GM12878 (cell line): ENCODE measurements at regions not wholly inside any gene's neighbourhood (a gene's known extent, or its start where the extent isn't known, plus 50 kb on each side); places are given as distances from the start of the nearest gene placed in this dataset.

ENCODE experiments used
- ATAC-seq: fragments of 200-7000 bp; cut with Tn5 transposase; 3 replicates; pipeline ENCODE4 v1.9.1; 2020; ENCODE audit warnings: mild to moderate bottlenecking, moderate library complexity
- BruUV-seq: library from RNA; stranded (reverse); fragments of 400-500 nt; replicated peaks from 2 replicates; lab custom pipeline; 2021; lab: Mats Ljungman, UMichigan
- CTCF ChIA-PET: fragments of 300-600 bp; sonication (Branson Sonifier 250); formaldehyde crosslinking; extraction: SDS; loops from one replicate; lab custom pipeline; 2021; ENCODE audit warnings: inconsistent platforms; lab: Yijun Ruan, JAX
- POLR2A ChIA-PET: fragments of 350-600 bp; formaldehyde crosslinking; extraction: SDS; loops from one replicate; lab custom pipeline; 2021; ENCODE audit warnings: inconsistent platforms; lab: Charles Lee
- RAD21 ChIA-PET: fragments of 300-600 bp; sonication (Branson Sonifier 250); formaldehyde crosslinking; loops from one replicate; lab custom pipeline; 2023; ENCODE audit warnings: antibody characterized with exemption; ENCODE audit not compliant: unreplicated experiment; lab: Charles Lee
- SMC1A ChIA-PET: fragments of 300-600 bp; sonication (Branson Sonifier 250); formaldehyde crosslinking; loops from one replicate; lab custom pipeline; 2023; ENCODE audit not compliant: unreplicated experiment, uncharacterized antibody; lab: Charles Lee
- DNase-seq: peaks from one replicate; pipeline ENCODE4 v3.0.0-alpha.2; 2011; ENCODE audit warnings: low read depth, low spot score
- FAIRE-seq: peaks from 3 replicates; lab custom pipeline; 2011; peaks lifted over from hg19 to GRCh38; lab: Jason Lieb, UNC
- H2AFZ ChIP-seq: 2 replicates; pipeline ENCODE4 v1.6.0; 2011; ENCODE audit warnings: low read depth, low read length, control low read depth; ENCODE audit not compliant: control insufficient read depth
- H3K27ac ChIP-seq: 2 replicates; pipeline ENCODE4 v1.5.1; 2011; ENCODE audit warnings: control low read depth; ENCODE audit not compliant: control insufficient read depth, insufficient read depth
- H3K27me3 ChIP-seq, 2 experiments: replicated peaks in 1 of 2; 2 replicates each; pipeline versions ENCODE4 v1.6.0 to v1.6.1; 2011; ENCODE audit warnings: low read length in 1 of 2; ENCODE audit not compliant: control insufficient read depth in 2 of 2, insufficient read depth in 2 of 2
- H3K36me3 ChIP-seq, 2 experiments: 2 replicates each; pipeline ENCODE4 v1.5.1; 2011; ENCODE audit warnings: low read length in 1 of 2; ENCODE audit not compliant: control insufficient read depth in 2 of 2, insufficient read depth in 2 of 2
- H3K4me1 ChIP-seq: 2 replicates; pipeline ENCODE4 v1.6.1; 2011; ENCODE audit warnings: mild to moderate bottlenecking, low read length, moderate library complexity, mixed read lengths; ENCODE audit not compliant: control insufficient read depth, insufficient read depth
- H3K4me2 ChIP-seq: 2 replicates; pipeline ENCODE4 v1.6.0; 2011; ENCODE audit warnings: control low read depth; ENCODE audit not compliant: control insufficient read depth, insufficient read depth
- H3K4me3 ChIP-seq: fragments of 200-600 bp; sonication (generic); 2 replicates; pipeline ENCODE4 v1.5.1; 2016
- H3K79me2 ChIP-seq: 2 replicates; pipeline ENCODE4 v1.6.0; 2011; ENCODE audit warnings: low read length; ENCODE audit not compliant: control insufficient read depth, insufficient read depth
- H3K9ac ChIP-seq: 2 replicates; pipeline ENCODE4 v1.8.0; 2011; ENCODE audit warnings: low read length, control low read depth, mixed read lengths; ENCODE audit not compliant: control insufficient read depth, insufficient read depth
- H3K9me3 ChIP-seq: replicated peaks from 3 replicates; pipeline ENCODE4 v1.5.1; 2011; ENCODE audit warnings: mild to moderate bottlenecking, low read length; ENCODE audit not compliant: control insufficient read depth, insufficient read depth
- H4K20me1 ChIP-seq: 2 replicates; pipeline ENCODE4 v1.6.0; 2011; ENCODE audit not compliant: control insufficient read depth, insufficient read depth
- ATF2 ChIP-seq: IDR thresholded peaks from 2 replicates; pipeline ENCODE4 v1.6.1; 2012; ENCODE audit warnings: low read length, inconsistent platforms
- IRF4 ChIP-seq: IDR thresholded peaks from 2 replicates; pipeline ENCODE4 v1.6.1; 2011; ENCODE audit warnings: low read depth, low read length
- MTA2 ChIP-seq: fragments of 450-650 bp; IDR thresholded peaks from 2 replicates; pipeline ENCODE4 v1.6.1; 2016; ENCODE audit warnings: low read depth, mild to moderate bottlenecking, moderate library complexity
- MXI1 ChIP-seq: fragments of 150-350 bp; IDR thresholded peaks from 2 replicates; pipeline ENCODE4 v1.6.1; 2011; ENCODE audit warnings: low read depth, mild to moderate bottlenecking, inconsistent platforms, low read length, improper control_type of control experiment
- NR2C1 ChIP-seq: fragments of 450-650 bp; IDR thresholded peaks from 2 replicates; pipeline ENCODE4 v1.6.1; 2017; ENCODE audit warnings: antibody characterized with exemption, mild to moderate bottlenecking, moderate library complexity
- PAX8 ChIP-seq: fragments of 450-650 bp; IDR thresholded peaks from 2 replicates; pipeline ENCODE4 v1.6.1; 2017; ENCODE audit warnings: mild to moderate bottlenecking, moderate library complexity
- PKNOX1 ChIP-seq: fragments of 450-650 bp; IDR thresholded peaks from 2 replicates; pipeline ENCODE4 v1.6.1; 2016; ENCODE audit warnings: mild to moderate bottlenecking
- POU2F2 ChIP-seq: IDR thresholded peaks from 3 replicates; pipeline ENCODE4 v1.6.1; 2011; ENCODE audit warnings: low read depth, mild to moderate bottlenecking, low read length, borderline replicate concordance
- TCF7 ChIP-seq: IDR thresholded peaks from 2 replicates; pipeline ENCODE4 v1.6.1; 2014; ENCODE audit warnings: antibody characterized with exemption, borderline replicate concordance
- WGBS: methylation state at CpG from one replicate; pipeline ENCODE4 v1.1.6; 2016; ENCODE audit warnings: low lambda C conversion rate; ENCODE audit not compliant: insufficient replicate concordance, insufficient coverage; ENCODE audit errors: missing lambda C conversion rate; 5-methylcytosine and 5-hydroxymethylcytosine counted together
- in situ Hi-C: fragments of 300-500 bp; cut with MboI; formaldehyde crosslinking; loops from 9 replicates; pipeline ENCODE4 v1.14.3; 2018; ENCODE audit warnings: mixed read lengths
- intact Hi-C: fragments of 100-400 bp; cut with micrococcal nuclease; formaldehyde crosslinking; loops from one replicate; pipeline ENCODE4 v1.14.2; 2022; ENCODE audit not compliant: unreplicated experiment
- TF ChIP-seq, protein P1 (sequence below): fragments of 450-650 bp; formaldehyde crosslinking; IDR thresholded peaks from 2 replicates; pipeline ENCODE4 v1.5.0; 2022; ENCODE audit warnings: mild to moderate bottlenecking, missing genetic modification characterization
- TF ChIP-seq, protein P2 (sequence below): fragments of 150-350 bp; IDR thresholded peaks from 2 replicates; pipeline ENCODE4 v1.6.1; 2014; ENCODE audit warnings: mild to moderate bottlenecking, low read depth, low read length
- TF ChIP-seq, protein P3 (sequence below): fragments of 450-650 bp; IDR thresholded peaks from 2 replicates; pipeline ENCODE4 v1.6.1; 2016; ENCODE audit warnings: mild to moderate bottlenecking, moderate library complexity, borderline replicate concordance

- no peak for FAIRE-seq
- ChIA-PET POLR2A (no interaction called here), SMC1A (interaction anchor here (0.7 kb wide), 1 partner anchor 142 kb away, joined by 3 read pairs; no protein-coding TSS in a partner anchor), CTCF (no interaction called here), RAD21 (no interaction called here)
- H3K9ac ChIP-seq, result no peak overlapping the region
- in situ Hi-C loops (no loop called here), intact Hi-C loops (no loop called here)
- no peaks in the 10 kb centered on the region for H3K79me2 ChIP-seq
- WGBS, result 26% methylated on average over 6 of the region's 6 CpGs
- H3K27me3 ChIP-seq, result no peaks in the 10 kb centered on the region; a peak in 1 of 4 replicates
- H3K27ac ChIP-seq, result no peak overlapping the region
- no peaks in the 10 kb centered on the region for H3K9me3 ChIP-seq
- H2AFZ ChIP-seq, result no peak overlapping the region
- no peaks in the 10 kb centered on the region for H3K4me1 ChIP-seq
- H3K4me3 ChIP-seq, result no peak overlapping the region
- BruUV-seq, result no TSS peak
- no peak overlapping the region for H3K4me2 ChIP-seq
- no peaks in the 10 kb centered on the region for H3K36me3 ChIP-seq
- no peaks in the 10 kb centered on the region for H4K20me1 ChIP-seq
- no peak for ATAC-seq
- no peak for DNase-seq
- TF ChIP-seq, protein P1, sequence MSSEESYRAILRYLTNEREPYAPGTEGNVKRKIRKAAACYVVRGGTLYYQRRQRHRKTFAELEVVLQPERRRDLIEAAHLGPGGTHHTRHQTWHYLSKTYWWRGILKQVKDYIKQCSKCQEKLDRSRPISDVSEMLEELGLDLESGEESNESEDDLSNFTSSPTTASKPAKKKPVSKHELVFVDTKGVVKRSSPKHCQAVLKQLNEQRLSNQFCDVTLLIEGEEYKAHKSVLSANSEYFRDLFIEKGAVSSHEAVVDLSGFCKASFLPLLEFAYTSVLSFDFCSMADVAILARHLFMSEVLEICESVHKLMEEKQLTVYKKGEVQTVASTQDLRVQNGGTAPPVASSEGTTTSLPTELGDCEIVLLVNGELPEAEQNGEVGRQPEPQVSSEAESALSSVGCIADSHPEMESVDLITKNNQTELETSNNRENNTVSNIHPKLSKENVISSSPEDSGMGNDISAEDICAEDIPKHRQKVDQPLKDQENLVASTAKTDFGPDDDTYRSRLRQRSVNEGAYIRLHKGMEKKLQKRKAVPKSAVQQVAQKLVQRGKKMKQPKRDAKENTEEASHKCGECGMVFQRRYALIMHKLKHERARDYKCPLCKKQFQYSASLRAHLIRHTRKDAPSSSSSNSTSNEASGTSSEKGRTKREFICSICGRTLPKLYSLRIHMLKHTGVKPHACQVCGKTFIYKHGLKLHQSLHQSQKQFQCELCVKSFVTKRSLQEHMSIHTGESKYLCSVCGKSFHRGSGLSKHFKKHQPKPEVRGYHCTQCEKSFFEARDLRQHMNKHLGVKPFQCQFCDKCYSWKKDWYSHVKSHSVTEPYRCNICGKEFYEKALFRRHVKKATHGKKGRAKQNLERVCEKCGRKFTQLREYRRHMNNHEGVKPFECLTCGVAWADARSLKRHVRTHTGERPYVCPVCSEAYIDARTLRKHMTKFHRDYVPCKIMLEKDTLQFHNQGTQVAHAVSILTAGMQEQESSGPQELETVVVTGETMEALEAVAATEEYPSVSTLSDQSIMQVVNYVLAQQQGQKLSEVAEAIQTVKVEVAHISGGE (CRISPR knock-in tag), result no peak
- TF ChIP-seq, protein P2, sequence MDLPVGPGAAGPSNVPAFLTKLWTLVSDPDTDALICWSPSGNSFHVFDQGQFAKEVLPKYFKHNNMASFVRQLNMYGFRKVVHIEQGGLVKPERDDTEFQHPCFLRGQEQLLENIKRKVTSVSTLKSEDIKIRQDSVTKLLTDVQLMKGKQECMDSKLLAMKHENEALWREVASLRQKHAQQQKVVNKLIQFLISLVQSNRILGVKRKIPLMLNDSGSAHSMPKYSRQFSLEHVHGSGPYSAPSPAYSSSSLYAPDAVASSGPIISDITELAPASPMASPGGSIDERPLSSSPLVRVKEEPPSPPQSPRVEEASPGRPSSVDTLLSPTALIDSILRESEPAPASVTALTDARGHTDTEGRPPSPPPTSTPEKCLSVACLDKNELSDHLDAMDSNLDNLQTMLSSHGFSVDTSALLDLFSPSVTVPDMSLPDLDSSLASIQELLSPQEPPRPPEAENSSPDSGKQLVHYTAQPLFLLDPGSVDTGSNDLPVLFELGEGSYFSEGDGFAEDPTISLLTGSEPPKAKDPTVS, result no peak
- no peak for TF ChIP-seq TCF7
- TF ChIP-seq, protein P3, sequence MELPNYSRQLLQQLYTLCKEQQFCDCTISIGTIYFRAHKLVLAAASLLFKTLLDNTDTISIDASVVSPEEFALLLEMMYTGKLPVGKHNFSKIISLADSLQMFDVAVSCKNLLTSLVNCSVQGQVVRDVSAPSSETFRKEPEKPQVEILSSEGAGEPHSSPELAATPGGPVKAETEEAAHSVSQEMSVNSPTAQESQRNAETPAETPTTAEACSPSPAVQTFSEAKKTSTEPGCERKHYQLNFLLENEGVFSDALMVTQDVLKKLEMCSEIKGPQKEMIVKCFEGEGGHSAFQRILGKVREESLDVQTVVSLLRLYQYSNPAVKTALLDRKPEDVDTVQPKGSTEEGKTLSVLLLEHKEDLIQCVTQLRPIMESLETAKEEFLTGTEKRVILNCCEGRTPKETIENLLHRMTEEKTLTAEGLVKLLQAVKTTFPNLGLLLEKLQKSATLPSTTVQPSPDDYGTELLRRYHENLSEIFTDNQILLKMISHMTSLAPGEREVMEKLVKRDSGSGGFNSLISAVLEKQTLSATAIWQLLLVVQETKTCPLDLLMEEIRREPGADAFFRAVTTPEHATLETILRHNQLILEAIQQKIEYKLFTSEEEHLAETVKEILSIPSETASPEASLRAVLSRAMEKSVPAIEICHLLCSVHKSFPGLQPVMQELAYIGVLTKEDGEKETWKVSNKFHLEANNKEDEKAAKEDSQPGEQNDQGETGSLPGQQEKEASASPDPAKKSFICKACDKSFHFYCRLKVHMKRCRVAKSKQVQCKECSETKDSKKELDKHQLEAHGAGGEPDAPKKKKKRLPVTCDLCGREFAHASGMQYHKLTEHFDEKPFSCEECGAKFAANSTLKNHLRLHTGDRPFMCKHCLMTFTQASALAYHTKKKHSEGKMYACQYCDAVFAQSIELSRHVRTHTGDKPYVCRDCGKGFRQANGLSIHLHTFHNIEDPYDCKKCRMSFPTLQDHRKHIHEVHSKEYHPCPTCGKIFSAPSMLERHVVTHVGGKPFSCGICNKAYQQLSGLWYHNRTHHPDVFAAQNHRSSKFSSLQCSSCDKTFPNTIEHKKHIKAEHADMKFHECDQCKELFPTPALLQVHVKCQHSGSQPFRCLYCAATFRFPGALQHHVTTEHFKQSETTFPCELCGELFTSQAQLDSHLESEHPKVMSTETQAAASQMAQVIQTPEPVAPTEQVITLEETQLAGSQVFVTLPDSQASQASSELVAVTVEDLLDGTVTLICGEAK, result no peak
- no peak for TF ChIP-seq ATF2
- TF ChIP-seq MXI1, result no peak
- TF ChIP-seq NR2C1, result no peak
- no peak for TF ChIP-seq POU2F2
- no peak for TF ChIP-seq MTA2
- TF ChIP-seq PAX8, result no peak
- TF ChIP-seq PKNOX1, result no peak
- TF ChIP-seq IRF4, result no peak
Observed at GRCh38 chr18:26763446-26764110, 101.9 kb downstream of the AQP4 start.
